ENCODE measurements at regions not wholly inside any gene's neighbourhood (a gene's known extent, or its start where the extent isn't known, plus 50 kb on each side); places are given as distances from the start of the nearest gene placed in this dataset.

- H3K27ac ChIP-seq: no peak overlapping the region
- H3K4me3 ChIP-seq (ENCODE audit: low read depth, low read length): no peak overlapping the region
- no peaks in the 10 kb centered on the region for H3K9me3 ChIP-seq (ENCODE audit: control insufficient read depth, low read length)
- no peak overlapping the region for H3K9ac ChIP-seq
- H3K79me2 ChIP-seq: no peaks in the 10 kb centered on the region
- TF ChIP-seq, protein P1, sequence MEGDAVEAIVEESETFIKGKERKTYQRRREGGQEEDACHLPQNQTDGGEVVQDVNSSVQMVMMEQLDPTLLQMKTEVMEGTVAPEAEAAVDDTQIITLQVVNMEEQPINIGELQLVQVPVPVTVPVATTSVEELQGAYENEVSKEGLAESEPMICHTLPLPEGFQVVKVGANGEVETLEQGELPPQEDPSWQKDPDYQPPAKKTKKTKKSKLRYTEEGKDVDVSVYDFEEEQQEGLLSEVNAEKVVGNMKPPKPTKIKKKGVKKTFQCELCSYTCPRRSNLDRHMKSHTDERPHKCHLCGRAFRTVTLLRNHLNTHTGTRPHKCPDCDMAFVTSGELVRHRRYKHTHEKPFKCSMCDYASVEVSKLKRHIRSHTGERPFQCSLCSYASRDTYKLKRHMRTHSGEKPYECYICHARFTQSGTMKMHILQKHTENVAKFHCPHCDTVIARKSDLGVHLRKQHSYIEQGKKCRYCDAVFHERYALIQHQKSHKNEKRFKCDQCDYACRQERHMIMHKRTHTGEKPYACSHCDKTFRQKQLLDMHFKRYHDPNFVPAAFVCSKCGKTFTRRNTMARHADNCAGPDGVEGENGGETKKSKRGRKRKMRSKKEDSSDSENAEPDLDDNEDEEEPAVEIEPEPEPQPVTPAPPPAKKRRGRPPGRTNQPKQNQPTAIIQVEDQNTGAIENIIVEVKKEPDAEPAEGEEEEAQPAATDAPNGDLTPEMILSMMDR (IDR thresholded peaks at IDR 0.05): no peak
- H2AFZ ChIP-seq: no peak overlapping the region
- H3K36me3 ChIP-seq (ENCODE audit: control insufficient read depth, insufficient read depth, low read length): no peaks in the 10 kb centered on the region
- H3K4me1 ChIP-seq: no peaks in the 10 kb centered on the region
- no peaks in the 10 kb centered on the region for H3K27me3 ChIP-seq (ENCODE audit: control insufficient read depth, insufficient read depth, low read length)
- no peak overlapping the region for H3K4me2 ChIP-seq (ENCODE audit: low read length)
Observed at GRCh38 chr16:86979061-86979460, 338.1 kb downstream of the C16orf95 start.

DNA sequence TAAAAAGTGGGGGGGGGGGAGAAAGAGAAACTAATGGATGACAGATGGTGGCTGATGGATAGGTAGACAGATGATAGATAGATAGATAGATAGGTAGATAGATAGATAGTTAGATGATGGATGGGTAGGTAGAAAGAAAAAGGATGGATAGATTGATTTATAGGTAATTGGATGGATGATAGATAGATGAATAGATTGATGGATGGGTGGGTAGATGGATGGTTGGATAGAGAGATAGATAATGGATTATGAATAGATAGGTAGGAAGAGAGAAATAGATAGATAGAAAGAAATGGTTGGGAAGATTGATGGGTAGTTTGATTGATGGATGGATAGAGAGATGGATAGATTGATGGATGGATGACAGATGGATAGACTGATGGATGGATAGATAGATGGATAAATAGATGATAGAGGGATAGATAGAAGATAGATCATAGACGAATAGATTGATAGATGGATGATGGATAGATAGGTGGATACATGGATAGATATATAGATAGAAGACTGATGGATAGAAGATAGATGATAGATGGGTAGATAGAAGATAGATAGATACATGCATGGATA is 337.1 kb downstream of the C16orf95 start:
- H3K9me3 ChIP-seq (ENCODE audit: control insufficient read depth, low read length): no peaks in the 10 kb centered on the region
- H2AFZ ChIP-seq: no peak overlapping the region
- H3K9ac ChIP-seq: no peak overlapping the region
- no peak overlapping the region for H3K27ac ChIP-seq
- no peaks in the 10 kb centered on the region for H3K36me3 ChIP-seq (ENCODE audit: control insufficient read depth, insufficient read depth, low read length)
- H3K27me3 ChIP-seq (ENCODE audit: control insufficient read depth, insufficient read depth, low read length): no peaks in the 10 kb centered on the region
- no peak overlapping the region for H3K4me3 ChIP-seq (ENCODE audit: low read depth, low read length)
- H3K4me1 ChIP-seq: no peaks in the 10 kb centered on the region
- H3K79me2 ChIP-seq: no peaks in the 10 kb centered on the region
- TF ChIP-seq, protein P1 (IDR thresholded peaks at IDR 0.05): no peak
- H3K4me2 ChIP-seq (ENCODE audit: low read length): no peak overlapping the region

GRCh38 chr16:86980644-86981043 is 336.5 kb downstream of the C16orf95 start:
- Histone ChIP-seq H2AFZ (no peak overlapping the region), H3K79me2 (no peaks in the 10 kb centered on the region), H3K36me3 (ENCODE audit: control insufficient read depth, insufficient read depth, low read length) (no peaks in the 10 kb centered on the region), H3K27me3 (ENCODE audit: control insufficient read depth, insufficient read depth, low read length) (no peaks in the 10 kb centered on the region), H3K4me2 (ENCODE audit: low read length) (no peak overlapping the region), H3K4me3 (ENCODE audit: low read depth, low read length) (no peak overlapping the region), H3K4me1 (no peaks in the 10 kb centered on the region), H3K9me3 (ENCODE audit: control insufficient read depth, low read length) (no peaks in the 10 kb centered on the region), H3K27ac (no peak overlapping the region), H3K9ac (no peak overlapping the region)
- TF ChIP-seq, protein P1 (IDR thresholded peaks at IDR 0.05): no peak

GRCh38 chr16:86982347-86982596 is 334.9 kb downstream of the C16orf95 start:
- Histone ChIP-seq H3K27me3 (ENCODE audit: control insufficient read depth, insufficient read depth, low read length) (no peaks in the 10 kb centered on the region), H3K4me3 (ENCODE audit: low read depth, low read length) (no peak overlapping the region), H3K4me1 (no peaks in the 10 kb centered on the region), H2AFZ (no peak overlapping the region), H3K27ac (no peak overlapping the region), H3K36me3 (ENCODE audit: control insufficient read depth, insufficient read depth, low read length) (no peaks in the 10 kb centered on the region), H3K4me2 (ENCODE audit: low read length) (no peak overlapping the region), H3K9ac (no peak overlapping the region), H3K79me2 (no peaks in the 10 kb centered on the region), H3K9me3 (ENCODE audit: control insufficient read depth, low read length) (no peaks in the 10 kb centered on the region)
- TF ChIP-seq, protein P1 (IDR thresholded peaks at IDR 0.05): no peak

DNA sequence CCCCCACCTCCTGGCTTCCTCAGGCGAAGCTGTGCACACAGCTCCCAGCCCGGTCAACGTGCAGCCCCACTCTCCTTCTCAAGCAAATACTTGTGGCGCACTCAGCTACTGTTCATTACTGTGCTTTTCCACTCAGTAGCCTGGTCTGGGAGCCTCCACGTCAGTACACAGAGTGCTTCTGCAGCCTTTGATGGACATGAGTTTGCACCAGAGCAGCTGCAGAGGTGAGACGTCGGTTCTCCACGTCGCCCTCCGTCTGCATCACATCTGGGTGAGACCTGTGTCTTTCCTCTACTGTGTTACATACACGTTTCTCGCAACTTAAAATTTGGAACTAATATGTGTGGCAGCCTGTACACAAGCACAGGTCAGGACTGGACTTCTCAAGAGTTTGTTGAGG is 334.3 kb downstream of the C16orf95 start:
- TF ChIP-seq, protein P1 (IDR thresholded peaks at IDR 0.05): no peak
- H3K4me2 ChIP-seq (ENCODE audit: low read length): no peak overlapping the region
- no peak overlapping the region for H2AFZ ChIP-seq
- H3K4me3 ChIP-seq (ENCODE audit: low read depth, low read length): no peak overlapping the region
- no peaks in the 10 kb centered on the region for H3K79me2 ChIP-seq
- H3K9ac ChIP-seq: no peak overlapping the region
- H3K36me3 ChIP-seq (ENCODE audit: control insufficient read depth, insufficient read depth, low read length): no peaks in the 10 kb centered on the region
- no peaks in the 10 kb centered on the region for H3K27me3 ChIP-seq (ENCODE audit: control insufficient read depth, insufficient read depth, low read length)
- H3K4me1 ChIP-seq: no peaks in the 10 kb centered on the region
- H3K9me3 ChIP-seq (ENCODE audit: control insufficient read depth, low read length): no peaks in the 10 kb centered on the region
- H3K27ac ChIP-seq: no peak overlapping the region
